AG04450 (cell line): ENCODE measurements at regions not wholly inside any gene's neighbourhood (a gene's known extent, or its start where the extent isn't known, plus 50 kb on each side); places are given as distances from the start of the nearest gene placed in this dataset.

ENCODE experiments used
- CTCF ChIA-PET: fragments of 300-600, 350-600 bp; formaldehyde crosslinking; extraction: SDS; loops from one replicate; lab custom pipeline; 2022; ENCODE audit warnings: antibody characterized with exemption, inconsistent platforms; lab: Charles Lee
- POLR2A ChIA-PET: fragments of 350-600 bp; formaldehyde crosslinking; extraction: SDS; loops from one replicate; lab custom pipeline; 2021; ENCODE audit warnings: antibody characterized with exemption, inconsistent platforms; lab: Yijun Ruan, JAX
- DNase-seq: peaks from one replicate; pipeline ENCODE4 v3.0.0-alpha.2; 2011; ENCODE audit warnings: low read depth, low spot score
- H3K27ac ChIP-seq: one replicate; pipeline ENCODE4 v1.5.1; 2012; ENCODE audit warnings: low read depth, low read length, control low read depth
- H3K27me3 ChIP-seq: one replicate; pipeline ENCODE4 v1.6.0; 2012; ENCODE audit warnings: low read length; ENCODE audit not compliant: control insufficient read depth, insufficient read depth
- H3K4me3 ChIP-seq: 2 replicates; pipeline ENCODE4 v1.5.1; 2011; ENCODE audit warnings: mild to moderate bottlenecking, low read depth, low read length, control low read depth
- H3K9me3 ChIP-seq: 2 replicates; pipeline ENCODE4 v1.5.1; 2012; ENCODE audit warnings: low read length; ENCODE audit not compliant: control insufficient read depth, insufficient read depth
- TF ChIP-seq, protein P1 (sequence below): IDR thresholded peaks from 2 replicates; pipeline ENCODE4 v1.5.1; 2011; ENCODE audit warnings: low read depth, low read length, control low read depth, inconsistent platforms

DNA sequence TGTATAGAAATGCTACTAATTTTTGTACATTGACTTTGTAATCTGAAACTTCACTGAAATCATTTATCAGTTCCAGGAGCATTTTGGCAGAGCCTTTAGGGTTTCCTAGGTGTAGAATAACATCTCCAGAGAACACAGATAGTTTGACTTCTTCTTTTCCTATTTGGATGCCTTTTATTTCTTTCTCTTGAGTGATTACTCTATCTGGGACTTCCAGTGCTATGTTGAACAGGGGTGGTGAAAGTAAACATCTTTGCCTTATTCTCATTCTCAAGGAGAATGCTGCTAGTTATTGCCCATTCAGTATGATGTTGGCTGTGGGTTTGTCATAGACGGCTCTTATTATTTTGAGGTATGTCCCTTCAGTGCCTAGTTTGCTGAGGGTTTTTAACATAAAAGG lies 697.9 kb upstream of the ROBO1 start:
- Histone ChIP-seq H3K4me3 (no peak overlapping the region), H3K9me3 (no peaks in the 10 kb centered on the region), H3K27ac (no peak overlapping the region), H3K27me3 (no peaks in the 10 kb centered on the region)
- no peak for DNase-seq
- ChIA-PET CTCF (no interaction called here), POLR2A (no interaction called here)
- TF ChIP-seq, protein P1, sequence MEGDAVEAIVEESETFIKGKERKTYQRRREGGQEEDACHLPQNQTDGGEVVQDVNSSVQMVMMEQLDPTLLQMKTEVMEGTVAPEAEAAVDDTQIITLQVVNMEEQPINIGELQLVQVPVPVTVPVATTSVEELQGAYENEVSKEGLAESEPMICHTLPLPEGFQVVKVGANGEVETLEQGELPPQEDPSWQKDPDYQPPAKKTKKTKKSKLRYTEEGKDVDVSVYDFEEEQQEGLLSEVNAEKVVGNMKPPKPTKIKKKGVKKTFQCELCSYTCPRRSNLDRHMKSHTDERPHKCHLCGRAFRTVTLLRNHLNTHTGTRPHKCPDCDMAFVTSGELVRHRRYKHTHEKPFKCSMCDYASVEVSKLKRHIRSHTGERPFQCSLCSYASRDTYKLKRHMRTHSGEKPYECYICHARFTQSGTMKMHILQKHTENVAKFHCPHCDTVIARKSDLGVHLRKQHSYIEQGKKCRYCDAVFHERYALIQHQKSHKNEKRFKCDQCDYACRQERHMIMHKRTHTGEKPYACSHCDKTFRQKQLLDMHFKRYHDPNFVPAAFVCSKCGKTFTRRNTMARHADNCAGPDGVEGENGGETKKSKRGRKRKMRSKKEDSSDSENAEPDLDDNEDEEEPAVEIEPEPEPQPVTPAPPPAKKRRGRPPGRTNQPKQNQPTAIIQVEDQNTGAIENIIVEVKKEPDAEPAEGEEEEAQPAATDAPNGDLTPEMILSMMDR = no peak

DNA sequence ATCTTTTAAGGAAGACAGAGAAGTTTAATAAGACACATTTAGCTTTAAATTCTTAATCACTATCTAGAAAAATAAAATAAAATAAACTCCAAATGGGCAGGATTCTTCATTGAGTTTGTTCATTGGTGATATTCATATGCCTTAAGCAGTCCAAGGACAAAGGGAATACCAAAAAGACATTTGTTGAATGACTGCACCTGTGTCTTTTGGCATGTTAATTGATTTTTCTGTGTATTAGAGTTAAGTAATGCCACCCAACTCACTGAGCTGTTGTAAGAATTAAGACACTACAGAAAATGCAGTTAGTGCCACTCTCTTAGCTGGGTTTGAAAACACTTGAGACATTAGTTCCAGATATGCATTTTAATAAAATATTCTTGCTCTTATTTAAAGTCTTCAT lies 683.6 kb upstream of the ROBO1 start:
- CTCF ChIA-PET = no interaction called here
- DNase-seq = no peak
- TF ChIP-seq, protein P1 = no peak

GRCh38 chr3:80445641-80446040 lies 677.8 kb upstream of the ROBO1 start:
- Histone ChIP-seq H3K9me3 (no peaks in the 10 kb centered on the region), H3K27me3 (no peaks in the 10 kb centered on the region), H3K27ac (no peak overlapping the region), H3K4me3 (no peak overlapping the region)
- no peak for DNase-seq
- CTCF ChIA-PET = no interaction called here
- POLR2A ChIA-PET = no interaction called here
- TF ChIP-seq, protein P1 = no peak

More for the DNA sequence above, 683.6 kb upstream of the ROBO1 start:
- no peak overlapping the region for H3K4me3 ChIP-seq
- H3K27me3 ChIP-seq = no peaks in the 10 kb centered on the region
- H3K9me3 ChIP-seq = no peaks in the 10 kb centered on the region
- POLR2A ChIA-PET = no interaction called here
- H3K27ac ChIP-seq = no peak overlapping the region

- H3K9me3 ChIP-seq = no peaks in the 10 kb centered on the region
- TF ChIP-seq, protein P1 = no peak
- ChIA-PET POLR2A (no interaction called here), CTCF (no interaction called here)
- H3K27me3 ChIP-seq = no peaks in the 10 kb centered on the region
- DNase-seq = no peak
- H3K4me3 ChIP-seq = no peak overlapping the region
- H3K27ac ChIP-seq = no peak overlapping the region
Measured at GRCh38 chr3:80445053-80445452, 677.3 kb upstream of the ROBO1 start.

- H3K4me3 ChIP-seq = no peak overlapping the region
- ChIA-PET POLR2A (no interaction called here), CTCF (no interaction called here)
- TF ChIP-seq, protein P1 = no peak
- DNase-seq = no peak
- no peak overlapping the region for H3K27ac ChIP-seq
- no peaks in the 10 kb centered on the region for H3K9me3 ChIP-seq
- H3K27me3 ChIP-seq = no peaks in the 10 kb centered on the region
Measured at GRCh38 chr3:80439490-80439889, 671.7 kb upstream of the ROBO1 start.
